Testis (tissue), 2 donors: ENCODE measurements at regions not wholly inside any gene's neighbourhood (a gene's known extent, or its start where the extent isn't known, plus 50 kb on each side); places are given as distances from the start of the nearest gene placed in this dataset.

ENCODE experiments used
- CTCF ChIP-seq, 3 experiments: fragments of 450-650 bp in 2 of 3; fragments of 200-600 bp in 1 of 3; sonication (generic) in 1 of 3; IDR thresholded peaks; one replicate each; pipeline ENCODE4 v1.5.1; 2016 to 2019; ENCODE audit warnings: antibody characterized with exemption in 3 of 3, mild to moderate bottlenecking in 2 of 3, moderate library complexity in 1 of 3
- POLR2A ChIP-seq: fragments of 450-650 bp; IDR thresholded peaks from one replicate; pipeline ENCODE4 v1.6.1; 2017; ENCODE audit warnings: antibody characterized with exemption, mild to moderate bottlenecking, moderate library complexity

GRCh38 chr7:88462799-88463198 is 156.1 kb upstream of the STEAP4 start:
- TF ChIP-seq CTCF (IDR thresholded peaks at IDR 0.05) (no peak), POLR2A (no peak)
